ENCODE measurements at regions not wholly inside any gene's neighbourhood (a gene's known extent, or its start where the extent isn't known, plus 50 kb on each side); places are given as distances from the start of the nearest gene placed in this dataset.

- Histone ChIP-seq H3K9me3 (no peaks in the 10 kb centered on the region), H3K4me1 (no peaks in the 10 kb centered on the region), H3K36me3 (no peaks in the 10 kb centered on the region), H3K27ac (no peak overlapping the region), H3K4me3 (no peak overlapping the region), H3K27me3 (no peaks in the 10 kb centered on the region)
- DNase-seq, result no peak
- intact Hi-C loops (cut with DNase I; ENCODE audit: low total_unique reads), result no loop called here
- TF ChIP-seq CTCF (IDR thresholded peaks at IDR 0.05) (no peak), POLR2A (IDR thresholded peaks at IDR 0.05) (no peak)
These were observed 171.7 kb upstream of the ATP11B start for GRCh38 chr3:182621435-182622240.

GRCh38 chr3:182622241-182622545, 171.1 kb upstream of the ATP11B start:
- no peaks in the 10 kb centered on the region for H3K9me3 ChIP-seq
- TF ChIP-seq CTCF (IDR thresholded peaks at IDR 0.05), result no peak
- H3K4me1 ChIP-seq, result no peaks in the 10 kb centered on the region
- DNase-seq, result no peak
- H3K27ac ChIP-seq, result no peak overlapping the region
- no peaks in the 10 kb centered on the region for H3K36me3 ChIP-seq
- H3K27me3 ChIP-seq, result no peaks in the 10 kb centered on the region
- no peak overlapping the region for H3K4me3 ChIP-seq
- intact Hi-C loops (cut with DNase I; ENCODE audit: low total_unique reads), result no loop called here

GRCh38 chr3:182626484-182627467, 166.5 kb upstream of the ATP11B start:
- Histone ChIP-seq H3K9me3 (no peaks in the 10 kb centered on the region), H3K4me3 (no peak overlapping the region), H3K36me3 (no peaks in the 10 kb centered on the region), H3K27me3 (no peaks in the 10 kb centered on the region), H3K27ac (no peak overlapping the region), H3K4me1 (no peaks in the 10 kb centered on the region)
- TF ChIP-seq POLR2A (IDR thresholded peaks at IDR 0.05) (no peak), CTCF (IDR thresholded peaks at IDR 0.05) (no peak)
- no peak for DNase-seq
- intact Hi-C loops (cut with DNase I; ENCODE audit: low total_unique reads), result no loop called here

- intact Hi-C loops (cut with DNase I; ENCODE audit: low total_unique reads), result no loop called here
- TF ChIP-seq POLR2A (IDR thresholded peaks at IDR 0.05) (no peak), CTCF (IDR thresholded peaks at IDR 0.05) (no peak)
- Histone ChIP-seq H3K36me3 (no peaks in the 10 kb centered on the region), H3K27me3 (no peaks in the 10 kb centered on the region), H3K27ac (no peak overlapping the region), H3K4me1 (no peaks in the 10 kb centered on the region), H3K4me3 (no peak overlapping the region), H3K9me3 (no peaks in the 10 kb centered on the region)
- no peak for DNase-seq
These were observed 164.8 kb upstream of the ATP11B start for GRCh38 chr3:182628531-182628930.

- no peak for DNase-seq
- Histone ChIP-seq H3K4me3 (no peak overlapping the region), H3K9me3 (no peaks in the 10 kb centered on the region), H3K27ac (no peak overlapping the region), H3K4me1 (no peaks in the 10 kb centered on the region), H3K27me3 (no peaks in the 10 kb centered on the region), H3K36me3 (no peaks in the 10 kb centered on the region)
- intact Hi-C loops (cut with DNase I; ENCODE audit: low total_unique reads), result no loop called here
- TF ChIP-seq CTCF (IDR thresholded peaks at IDR 0.05) (no peak), POLR2A (IDR thresholded peaks at IDR 0.05) (no peak)
These were observed 163.8 kb upstream of the ATP11B start for GRCh38 chr3:182629521-182629920.

Measured in uterus (tissue), 3 donors.